ENCODE measurements at regions not wholly inside any gene's neighbourhood (a gene's known extent, or its start where the extent isn't known, plus 50 kb on each side); places are given as distances from the start of the nearest gene placed in this dataset.

GRCh38 chr2:240287496-240288086, 147.1 kb upstream of the OTOS start:
- DNase-seq (no peak), ATAC-seq (no peak)
- Mint-ChIP-seq H3K9me3 (peaks cover 0 to 2% of the 10 kb centered on the region in 2 donors), H3K27ac (no peak overlapping the region), H3K27me3 (ENCODE audit: low read depth in 2 of 2) (peaks cover 4 to 10% of the 10 kb centered on the region in 2 donors), H3K4me3 (no peak overlapping the region), H3K4me1 (no peaks in the 10 kb centered on the region), H3K36me3 (no peaks in the 10 kb centered on the region)
- H3K27me3 ChIP-seq (ENCODE audit: control insufficient read depth, insufficient read depth, low read length) = no peaks in the 10 kb centered on the region
- no peak overlapping the region for H3K4me3 ChIP-seq (ENCODE audit: low read length)
- WGBS (ENCODE audit: insufficient coverage) = 76% methylated on average over 11 of the region's 11 CpGs
- no peak for TF ChIP-seq CTCF (IDR thresholded peaks at IDR 0.05)
- no peaks in the 10 kb centered on the region for H3K4me1 ChIP-seq (ENCODE audit: control insufficient read depth, insufficient read depth, low read length)
- no peaks in the 10 kb centered on the region for H3K9me3 ChIP-seq (ENCODE audit: control insufficient read depth, insufficient read depth, low read length)
- intact Hi-C loops (cut with micrococcal nuclease) = no loop called here
- H3K36me3 ChIP-seq (ENCODE audit: control insufficient read depth, insufficient read depth, low read length) = no peaks in the 10 kb centered on the region
- H3K27ac ChIP-seq (ENCODE audit: low read length) = no peak overlapping the region

DNA sequence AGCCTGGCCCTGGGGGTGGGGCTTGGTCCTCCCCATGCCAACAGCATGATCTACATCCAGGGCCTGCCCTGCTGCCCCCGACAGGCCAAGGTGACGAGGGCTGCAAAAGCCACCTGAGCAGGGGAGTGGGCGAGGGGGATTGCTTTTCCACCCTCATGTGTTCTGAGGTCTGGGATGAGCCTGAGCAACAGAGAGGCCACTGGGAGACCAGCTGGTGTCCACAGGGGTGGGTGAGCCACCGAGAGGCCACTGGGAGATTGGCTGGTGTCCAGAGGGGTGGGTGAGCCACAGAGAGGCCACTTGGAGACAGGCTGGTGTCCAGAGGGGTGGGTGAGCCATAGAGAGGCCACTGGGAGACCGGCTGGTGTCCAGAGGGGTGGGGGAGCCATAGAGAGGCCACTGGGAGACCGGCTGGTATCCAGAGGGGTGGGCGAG, 147.4 kb upstream of the GPC1 start:
- H3K4me3 ChIP-seq (ENCODE audit: low read length) = no peak overlapping the region
- TF ChIP-seq CTCF (IDR thresholded peaks at IDR 0.05) = no peak
- Mint-ChIP-seq H3K4me1 (no peaks in the 10 kb centered on the region), H3K27ac (no peak overlapping the region), H3K27me3 (ENCODE audit: low read depth in 2 of 2) (peaks cover under 1 to 5% of the 10 kb centered on the region in 2 donors), H3K36me3 (no peaks in the 10 kb centered on the region), H3K9me3 (no peaks in the 10 kb centered on the region), H3K4me3 (no peak overlapping the region)
- intact Hi-C loops (cut with micrococcal nuclease) = no loop called here
- H3K27ac ChIP-seq (ENCODE audit: low read length) = no peak overlapping the region
- DNase-seq = no peak
- no peaks in the 10 kb centered on the region for H3K4me1 ChIP-seq (ENCODE audit: control insufficient read depth, insufficient read depth, low read length)
- no peaks in the 10 kb centered on the region for H3K27me3 ChIP-seq (ENCODE audit: control insufficient read depth, insufficient read depth, low read length)
- 79% methylated on average over 7 of the region's 7 CpGs for WGBS (ENCODE audit: insufficient coverage)
- no peaks in the 10 kb centered on the region for H3K9me3 ChIP-seq (ENCODE audit: control insufficient read depth, insufficient read depth, low read length)
- H3K36me3 ChIP-seq (ENCODE audit: control insufficient read depth, insufficient read depth, low read length) = no peaks in the 10 kb centered on the region
- ATAC-seq = no peak

GRCh38 chr2:240289701-240290431, 145.6 kb upstream of the GPC1 start:
- no peaks in the 10 kb centered on the region for H3K9me3 Mint-ChIP-seq
- DNase-seq (no peak), ATAC-seq (no peak)
- Histone ChIP-seq H3K36me3 (ENCODE audit: control insufficient read depth, insufficient read depth, low read length) (no peaks in the 10 kb centered on the region), H3K27ac (ENCODE audit: low read length) (no peak overlapping the region), H3K9me3 (ENCODE audit: control insufficient read depth, insufficient read depth, low read length) (no peaks in the 10 kb centered on the region), H3K4me1 (ENCODE audit: control insufficient read depth, insufficient read depth, low read length) (no peaks in the 10 kb centered on the region), H3K27me3 (ENCODE audit: control insufficient read depth, insufficient read depth, low read length) (no peaks in the 10 kb centered on the region), H3K4me3 (ENCODE audit: low read length) (no peak overlapping the region)
- intact Hi-C loops (cut with micrococcal nuclease) = no loop called here
- H3K36me3 Mint-ChIP-seq = no peaks in the 10 kb centered on the region
- TF ChIP-seq CTCF (IDR thresholded peaks at IDR 0.05) = no peak
- H3K4me3 Mint-ChIP-seq = no peak overlapping the region
- H3K4me1 Mint-ChIP-seq = no peaks in the 10 kb centered on the region
- WGBS (ENCODE audit: insufficient coverage) = 87% methylated on average over 30 of the region's 30 CpGs
- no peak overlapping the region for H3K27ac Mint-ChIP-seq
- H3K27me3 Mint-ChIP-seq (ENCODE audit: low read depth in 2 of 2) = no peaks in the 10 kb centered on the region
